ENCODE measurements at regions not wholly inside any gene's neighbourhood (a gene's known extent, or its start where the extent isn't known, plus 50 kb on each side); places are given as distances from the start of the nearest gene placed in this dataset.
"Not testable (repeated sequence)": the region's sequence is repeated elsewhere in the genome, so short reads cannot be mapped to it uniquely, and the experiment has no call there.

DNA sequence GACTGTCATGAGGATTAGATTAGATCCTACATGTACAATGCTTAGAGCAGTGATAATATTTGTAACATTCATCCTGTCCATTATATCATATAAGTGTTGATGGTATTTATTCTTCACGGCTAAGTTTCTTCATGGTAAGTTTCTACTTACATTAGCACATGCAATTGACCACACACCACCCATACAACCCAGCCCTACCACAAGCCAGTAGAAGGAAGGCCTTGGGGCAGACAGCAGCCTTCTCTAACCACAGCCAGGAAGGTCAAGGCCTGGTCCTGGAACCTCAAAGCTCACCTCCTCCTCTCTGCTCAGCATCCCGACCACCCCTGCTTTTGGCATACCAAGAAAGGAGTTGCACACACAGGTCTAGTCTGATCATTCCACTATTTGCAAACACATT, 245.2 kb upstream of the SDK2 start:
- DNase-seq (ENCODE audit: low read depth in 2 of 2), result no peak

DNA sequence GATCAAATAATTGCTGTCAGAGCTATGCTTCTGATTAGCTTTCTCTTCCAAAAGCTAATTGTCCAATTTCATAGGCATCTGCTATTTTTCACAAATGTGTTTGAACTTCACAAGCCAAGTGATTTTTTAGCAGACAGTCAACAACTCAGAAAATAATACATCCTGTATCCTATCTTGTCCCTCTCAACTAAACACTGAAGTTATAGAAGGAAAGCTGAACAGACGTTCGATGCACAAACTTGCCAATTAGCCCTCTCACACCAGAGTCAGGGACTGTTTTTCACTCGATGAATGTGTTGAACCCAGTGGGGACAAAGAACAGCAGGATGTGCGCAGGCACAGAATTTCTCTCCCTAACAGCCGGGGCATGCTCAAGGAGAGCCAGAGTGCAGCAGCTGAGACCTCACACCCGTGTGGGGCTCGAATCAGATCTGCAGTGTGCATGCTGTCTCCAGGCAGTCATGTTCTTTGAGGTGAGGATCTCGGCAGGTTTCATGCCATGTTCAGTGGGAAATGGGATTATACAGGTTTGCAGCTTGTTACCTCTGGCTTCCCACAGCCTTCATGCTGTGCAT, 246.7 kb upstream of the SDK2 start:
- DNase-seq (ENCODE audit: low read depth in 2 of 2), result no peak

DNA sequence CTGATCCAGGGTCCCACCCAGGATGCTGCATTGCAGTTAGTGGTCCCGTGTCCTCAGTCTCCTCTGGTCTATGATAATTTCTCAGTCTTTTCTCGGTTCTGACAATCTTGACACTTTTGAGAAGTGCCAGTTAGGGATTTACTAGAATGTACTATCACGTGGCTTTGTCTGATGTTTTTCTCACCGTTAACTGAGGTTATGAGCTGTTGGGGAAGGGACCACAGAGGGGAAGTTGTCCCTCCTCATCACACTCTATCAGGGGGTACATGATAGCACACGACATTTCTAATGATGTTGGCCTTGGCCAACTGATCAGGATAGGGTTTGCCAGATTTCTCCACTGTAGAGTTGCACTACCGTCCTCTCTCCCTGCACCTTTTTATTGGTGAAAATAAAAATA, 250.9 kb upstream of the SDK2 start:
- no peak for DNase-seq (ENCODE audit: low read depth in 2 of 2)

DNA sequence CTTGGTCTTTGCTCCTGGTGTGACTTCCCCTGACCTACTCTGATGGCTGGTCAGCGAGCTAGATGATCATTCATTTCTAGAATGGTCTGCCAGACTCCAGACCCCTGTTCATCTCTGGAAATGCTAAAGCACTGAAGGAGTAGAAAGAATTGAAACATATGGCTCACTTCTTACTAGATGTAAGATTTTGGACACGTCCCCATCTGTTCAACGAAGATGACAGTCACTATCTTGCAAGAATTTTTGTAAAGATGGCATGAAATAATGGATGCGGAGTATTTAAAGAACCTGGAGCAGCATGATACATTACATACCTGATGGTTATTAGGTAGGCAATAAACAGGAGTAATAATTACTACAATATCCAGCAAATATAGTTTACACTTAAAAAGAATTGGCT, 252.7 kb upstream of the SDK2 start:
- no peak for DNase-seq (ENCODE audit: low read depth in 2 of 2)

DNA sequence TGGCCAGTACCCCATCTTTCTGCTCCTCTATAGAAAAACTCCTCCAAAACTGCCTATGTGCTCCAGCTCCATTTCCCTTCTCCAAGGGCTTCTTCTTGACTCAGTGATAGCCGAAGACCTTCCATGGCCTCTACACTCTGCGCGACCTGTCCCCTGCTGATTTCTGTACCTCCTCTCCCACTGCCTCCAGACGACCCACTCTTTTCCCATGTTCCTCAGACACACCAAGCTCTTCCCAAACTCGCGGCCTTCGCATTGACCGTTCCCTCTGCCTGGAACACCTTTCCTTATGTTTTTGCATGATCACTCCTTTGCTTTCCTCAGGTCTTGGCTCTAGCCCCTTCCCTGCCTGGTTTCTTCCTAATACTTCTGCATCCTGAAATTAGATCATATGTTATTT, 255.6 kb upstream of the SDK2 start:
- no peak for DNase-seq (ENCODE audit: low read depth in 2 of 2)

DNA sequence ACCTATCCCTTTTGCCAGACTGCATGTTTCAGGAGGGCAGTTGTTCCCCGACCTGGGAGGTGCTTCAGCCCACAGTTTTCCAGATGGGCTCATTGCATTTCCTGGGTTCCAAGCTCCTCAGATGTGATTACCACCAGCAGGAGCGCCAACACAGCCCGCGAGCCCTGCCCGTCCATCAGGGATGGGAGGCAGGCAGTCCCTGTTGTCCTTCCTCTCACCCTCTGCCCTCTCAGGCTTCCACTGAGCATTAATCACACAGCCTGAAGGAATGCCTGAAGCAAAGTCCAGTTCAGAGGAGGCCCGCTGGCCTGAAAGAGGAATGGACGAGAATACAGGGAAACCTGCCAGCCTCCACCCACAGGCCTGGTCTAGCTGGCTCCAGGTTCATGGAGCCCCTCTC, 256.3 kb upstream of the SDK2 start:
- no peak for DNase-seq (ENCODE audit: low read depth in 2 of 2)

DNA sequence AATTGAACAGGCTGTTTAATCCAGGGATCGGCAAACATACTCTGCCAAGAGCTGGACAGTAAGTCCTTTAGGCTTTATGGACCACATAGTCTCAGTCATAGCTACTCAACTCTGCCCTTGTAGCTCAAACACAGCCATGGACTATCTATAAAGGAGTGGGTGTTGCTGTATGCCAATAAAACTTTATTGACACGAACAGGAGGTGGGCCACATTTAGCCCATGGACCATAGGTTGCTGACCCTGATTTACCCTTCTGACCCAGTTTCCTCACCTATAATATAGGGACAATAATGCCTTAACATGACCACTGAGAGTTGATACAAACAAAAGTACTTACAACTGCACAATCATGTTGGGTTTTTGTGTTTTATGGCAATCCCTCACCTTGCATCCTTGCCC, 257.0 kb upstream of the SDK2 start:
- DNase-seq (ENCODE audit: low read depth in 2 of 2), result no peak

DNA sequence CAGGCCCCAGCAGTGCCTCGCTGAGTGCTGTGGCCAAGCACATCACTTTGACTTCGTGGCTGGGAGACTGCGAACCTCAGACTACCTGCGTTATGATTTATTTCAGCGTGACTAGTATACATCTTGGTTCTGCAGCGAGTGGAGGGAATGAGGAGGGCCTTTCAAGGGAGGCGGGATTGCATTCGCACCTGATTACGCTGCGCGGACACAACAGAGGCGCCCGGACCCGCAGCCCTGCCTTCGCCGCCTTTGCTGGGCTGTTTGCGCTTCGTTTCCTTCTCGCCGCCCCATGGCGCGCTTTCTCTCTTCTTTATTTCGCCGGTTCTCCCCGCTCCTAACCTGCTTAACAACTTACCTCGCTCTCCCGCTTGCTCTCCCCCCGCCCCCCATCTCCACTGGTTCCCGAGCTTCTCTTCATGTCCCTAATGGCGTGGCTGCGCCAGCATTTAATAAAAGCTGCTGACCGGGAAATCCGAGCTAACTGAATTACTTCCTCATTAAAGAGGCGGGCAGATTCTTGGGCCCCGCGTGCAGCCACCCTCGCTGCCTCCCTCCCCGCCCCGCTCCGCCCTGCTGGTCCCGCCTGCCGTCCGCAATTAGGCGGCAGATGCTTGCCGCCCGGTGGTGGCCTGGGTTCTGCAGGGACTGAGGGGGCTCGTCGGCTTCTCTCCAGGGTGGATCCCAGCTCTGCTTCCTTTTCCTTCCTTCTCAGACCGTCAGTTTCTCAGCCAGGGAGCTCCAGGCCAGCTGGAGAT, 257.6 kb upstream of the SDK2 start:
- peak in 1 of 2 donors; percentile 23 for DNase-seq (ENCODE audit: low read depth in 2 of 2)

DNA sequence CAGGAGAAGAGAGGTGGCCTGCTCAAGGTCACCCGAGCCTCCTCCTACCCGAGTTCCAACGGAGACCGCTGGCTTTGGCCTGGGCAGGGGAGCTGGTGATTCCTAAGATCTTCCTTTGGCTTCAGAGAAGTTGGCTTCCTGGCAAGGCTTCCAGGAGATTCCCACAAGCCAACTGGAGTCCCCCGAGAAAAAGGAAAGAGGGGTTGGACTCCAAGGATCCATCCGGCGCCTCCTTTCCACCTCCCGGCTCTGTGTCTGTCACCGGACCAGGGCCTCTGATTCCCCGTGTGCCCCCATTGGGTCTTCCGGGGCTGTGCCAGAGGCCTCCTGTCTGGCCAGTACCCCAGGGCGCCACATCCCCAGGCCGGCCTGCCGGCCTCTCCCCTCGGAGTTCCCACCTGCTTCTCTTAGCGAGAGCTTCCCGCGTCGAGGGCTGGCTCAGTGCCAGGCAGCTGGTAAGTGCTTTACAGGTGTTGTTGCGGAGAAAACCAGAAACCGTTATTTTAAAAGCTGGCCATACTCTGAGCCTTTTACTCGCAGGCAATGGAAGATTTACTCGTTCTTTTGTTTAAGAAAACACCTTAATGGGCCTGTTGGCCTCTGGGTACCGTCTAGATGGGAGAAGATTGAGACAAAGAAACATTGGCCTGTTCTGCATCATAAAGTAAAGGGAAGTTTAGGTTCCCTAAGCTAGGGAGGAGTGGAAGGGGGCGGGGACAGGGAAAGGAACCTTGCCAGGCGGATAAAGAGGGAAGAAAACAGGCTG, 258.4 kb upstream of the SDK2 start:
- DNase-seq (ENCODE audit: low read depth in 2 of 2), result no peak

DNA sequence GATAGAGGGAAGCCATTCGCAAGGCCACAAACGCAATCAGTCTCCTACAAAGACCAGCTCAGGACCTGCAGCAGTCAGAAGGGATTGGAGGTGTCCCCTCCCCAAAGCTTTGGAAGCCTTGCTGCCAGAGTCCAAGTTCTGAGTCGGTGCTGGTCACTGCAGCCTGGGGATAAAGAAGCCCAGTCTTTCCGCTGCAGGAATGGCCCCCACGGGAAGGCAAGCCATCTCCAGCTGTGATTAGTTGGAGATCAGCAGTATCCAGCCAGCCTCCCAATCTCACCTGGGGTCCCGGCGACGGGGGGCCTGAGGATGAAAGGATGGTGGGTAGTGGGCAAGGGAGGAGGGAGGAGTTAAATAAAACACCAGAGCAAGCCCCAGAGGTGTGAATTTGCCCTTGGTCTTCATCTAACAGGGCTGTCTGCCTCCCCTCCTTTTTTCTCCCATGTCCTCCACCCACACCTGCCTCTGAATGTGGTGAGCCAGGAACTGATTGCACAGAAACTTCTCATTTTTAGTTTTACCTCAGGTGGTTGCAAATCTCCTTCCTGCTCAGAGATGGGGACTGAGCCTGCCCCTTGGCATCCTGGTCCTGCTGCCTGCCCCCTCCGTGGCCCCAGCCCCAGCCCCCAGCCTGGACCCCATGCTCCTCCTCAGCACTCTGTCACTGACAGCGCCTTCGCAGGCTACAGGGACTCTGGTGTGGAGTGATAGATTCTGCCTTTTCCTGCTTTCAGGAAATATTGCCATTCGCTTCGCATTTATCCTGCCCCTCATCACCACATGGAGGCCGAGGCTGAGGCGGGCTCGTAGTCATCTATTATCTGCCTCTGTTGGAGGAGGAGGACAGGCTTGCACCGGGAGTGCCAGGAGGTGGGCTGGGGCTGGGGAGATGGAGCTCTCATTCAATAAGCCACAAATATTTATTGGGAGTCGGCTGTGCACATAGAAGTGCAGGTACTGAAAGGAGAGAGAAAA, 262.9 kb upstream of the SDK2 start:
- no peak for DNase-seq (ENCODE audit: low read depth in 2 of 2)

DNA sequence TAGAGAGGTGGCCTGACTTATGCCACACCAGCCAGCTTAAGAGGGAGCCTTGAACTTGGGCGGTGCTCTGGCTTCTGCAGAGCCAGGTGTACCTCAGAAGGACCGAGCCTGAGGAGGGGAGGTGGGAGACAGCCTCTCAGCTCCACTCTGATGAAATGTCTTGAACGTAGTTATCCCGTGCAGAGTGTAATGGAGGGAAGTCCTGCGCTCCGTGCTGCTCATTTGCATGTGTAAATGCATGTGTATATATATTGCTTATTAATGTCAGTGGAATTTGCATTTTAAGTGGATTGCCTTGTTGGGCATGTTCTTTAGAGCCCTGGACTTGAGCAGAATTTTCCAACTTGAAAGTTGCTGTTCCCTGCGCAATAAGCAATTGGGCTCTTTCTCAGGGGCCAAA, 264.9 kb upstream of the SDK2 start:
- DNase-seq (ENCODE audit: low read depth in 2 of 2), result no peak

DNA sequence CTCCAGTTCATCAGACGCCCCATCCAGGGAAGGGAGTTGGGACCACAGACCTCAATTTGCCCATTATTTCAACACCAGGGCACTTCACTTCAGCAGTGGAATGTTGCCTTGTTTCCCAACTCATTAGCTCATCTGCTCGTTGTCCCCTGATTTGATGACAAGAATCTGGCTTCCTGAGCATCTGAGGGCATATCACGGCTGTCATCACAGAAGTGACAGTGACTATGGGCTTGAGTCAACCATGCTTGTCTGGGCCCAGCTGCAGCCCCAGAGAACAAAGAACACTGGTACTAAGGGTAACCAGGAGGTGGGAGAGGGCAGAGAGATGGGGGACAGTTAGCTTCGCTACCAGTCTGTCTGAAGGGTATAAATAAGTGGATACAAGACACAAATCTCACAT, 266.0 kb upstream of the SDK2 start:
- DNase-seq (ENCODE audit: low read depth in 2 of 2), result no peak

DNA sequence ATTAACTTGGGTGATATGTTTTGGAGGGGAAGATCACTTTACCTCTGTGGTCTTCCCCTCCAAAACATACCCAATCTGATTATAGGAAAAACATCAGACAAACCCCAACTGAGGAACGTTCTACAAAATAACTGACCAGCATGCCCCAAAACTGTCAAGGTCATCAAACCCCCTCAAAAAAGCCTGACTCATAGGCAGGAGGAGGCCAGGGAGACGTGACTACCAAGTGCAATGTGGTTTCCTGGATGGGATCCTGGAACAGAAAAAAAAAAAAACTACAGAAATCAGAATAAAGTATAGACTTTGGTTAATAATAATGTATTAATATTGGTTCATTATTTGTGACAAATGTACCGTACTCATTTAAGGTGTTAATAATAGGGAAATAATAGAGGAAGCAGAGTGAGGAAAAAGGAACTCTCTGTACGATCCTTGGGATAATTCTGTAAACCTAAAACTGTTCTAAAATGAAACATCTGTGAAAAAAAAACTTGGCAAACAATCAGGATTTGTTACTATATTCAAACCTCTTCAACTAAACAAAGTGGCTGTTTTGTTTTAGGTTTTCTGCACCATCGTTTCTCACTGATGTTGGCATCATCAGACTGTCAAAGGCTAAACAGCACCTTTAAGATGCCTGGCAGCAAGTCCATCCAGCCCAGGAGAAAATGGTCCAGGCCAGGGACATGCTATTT, 266.7 kb upstream of the SDK2 start:
- no peak for DNase-seq (ENCODE audit: low read depth in 2 of 2)

DNA sequence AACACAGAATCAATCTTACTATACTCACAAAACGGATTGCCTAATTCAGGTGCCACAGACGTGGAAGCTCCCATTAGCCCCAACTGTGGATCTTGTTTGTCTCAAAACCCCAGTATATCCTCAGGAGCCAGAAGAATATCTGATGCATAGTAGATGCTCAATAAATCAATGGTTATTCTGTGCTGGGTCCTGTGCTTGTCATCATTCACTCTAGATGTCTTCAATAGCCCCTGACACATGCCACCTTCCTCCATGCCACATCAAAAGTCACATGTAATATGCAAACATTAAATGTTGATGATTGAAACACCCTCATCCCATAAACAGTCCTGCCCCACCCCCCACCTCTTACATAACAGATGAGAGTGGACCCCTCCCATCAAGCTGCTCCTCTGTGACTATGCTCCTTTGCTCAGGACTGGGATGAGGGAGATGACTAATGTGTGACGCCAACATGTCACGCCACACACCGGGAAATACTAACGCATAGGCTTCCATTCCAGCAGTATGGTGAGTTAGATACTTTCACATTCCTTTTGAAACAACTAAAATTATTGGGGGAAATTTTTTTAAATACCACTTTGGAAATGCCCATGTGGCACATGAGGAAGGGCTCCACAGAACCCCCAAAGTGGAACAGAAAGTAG, 267.6 kb upstream of the SDK2 start:
- DNase-seq (ENCODE audit: low read depth in 2 of 2), result no peak

DNA sequence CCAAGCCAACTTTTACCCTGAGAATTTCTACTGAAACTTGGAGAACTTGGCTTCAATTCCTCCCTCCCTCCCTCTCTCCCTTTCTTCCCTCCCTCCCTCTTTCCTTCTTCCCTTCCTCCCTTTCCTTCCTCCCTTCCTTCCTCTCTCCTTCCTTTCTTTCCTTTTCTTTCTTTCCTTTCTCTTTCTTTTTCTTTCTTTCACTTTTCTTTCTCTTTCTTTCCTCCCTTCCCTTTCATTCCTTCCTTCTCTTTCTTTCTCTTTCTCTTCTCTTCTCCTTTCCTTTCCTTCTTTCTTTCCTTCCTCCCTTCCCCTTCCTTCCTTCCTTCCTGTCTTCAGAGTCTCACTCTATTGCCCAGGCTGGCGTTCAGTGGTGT, 268.1 kb upstream of the SDK2 start:
- no peak for DNase-seq (ENCODE audit: low read depth in 2 of 2)

DNA sequence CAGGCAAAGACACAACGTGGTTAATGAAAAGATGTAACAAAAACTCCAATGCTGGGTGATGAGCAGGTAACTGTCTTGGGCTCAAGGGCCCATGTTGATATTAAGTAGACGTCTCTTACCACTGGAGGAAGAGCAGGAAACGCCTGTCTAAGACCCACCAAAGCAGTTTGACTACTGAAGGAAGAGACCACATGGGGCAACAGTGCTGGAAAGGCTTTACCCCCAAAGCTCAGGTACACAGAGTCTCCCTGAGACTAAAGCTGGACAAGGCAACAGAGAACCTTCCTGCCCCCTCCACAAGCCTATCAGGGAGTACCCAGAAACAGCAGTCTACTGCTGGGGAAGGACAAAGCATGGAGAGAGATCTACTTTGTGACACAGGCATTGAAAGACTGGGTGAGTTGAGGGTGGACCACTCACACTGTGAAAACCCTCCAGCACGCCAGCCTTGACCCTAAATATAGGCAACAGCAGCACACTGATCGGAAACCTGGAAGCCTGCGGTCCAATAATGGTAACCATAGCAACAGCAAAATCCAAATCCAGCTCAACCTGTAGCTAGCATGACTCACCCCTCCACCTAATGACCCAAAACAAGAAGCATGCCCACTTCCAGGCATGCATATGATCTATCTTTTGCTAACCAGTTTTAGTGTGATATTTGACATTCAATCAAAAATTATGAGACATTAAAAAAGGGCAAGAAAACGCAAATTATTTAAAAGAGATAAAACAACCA, 270.5 kb upstream of the SDK2 start:
- no peak for DNase-seq (ENCODE audit: low read depth in 2 of 2)

DNA sequence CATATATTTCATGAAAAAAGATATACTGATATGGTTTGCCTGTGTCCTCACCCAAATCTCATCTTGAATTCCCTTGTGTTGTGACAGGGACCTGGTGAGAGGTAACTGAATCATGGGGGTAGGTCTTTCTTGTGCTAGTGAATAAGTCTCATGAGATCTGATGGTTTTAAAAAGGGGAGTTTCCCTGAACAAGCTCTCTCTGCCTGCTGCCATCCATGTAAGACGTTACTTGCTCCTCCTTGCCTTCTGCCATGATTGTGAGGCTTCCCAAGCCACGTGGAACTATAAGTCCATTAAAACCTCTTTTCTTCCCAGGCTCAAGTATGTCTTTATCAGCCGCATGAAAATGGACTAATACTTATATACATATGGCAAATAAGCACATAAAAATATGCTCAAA, 274.8 kb upstream of the SDK2 start:
- not testable (repeated sequence) for DNase-seq (ENCODE audit: low read depth in 2 of 2)

DNA sequence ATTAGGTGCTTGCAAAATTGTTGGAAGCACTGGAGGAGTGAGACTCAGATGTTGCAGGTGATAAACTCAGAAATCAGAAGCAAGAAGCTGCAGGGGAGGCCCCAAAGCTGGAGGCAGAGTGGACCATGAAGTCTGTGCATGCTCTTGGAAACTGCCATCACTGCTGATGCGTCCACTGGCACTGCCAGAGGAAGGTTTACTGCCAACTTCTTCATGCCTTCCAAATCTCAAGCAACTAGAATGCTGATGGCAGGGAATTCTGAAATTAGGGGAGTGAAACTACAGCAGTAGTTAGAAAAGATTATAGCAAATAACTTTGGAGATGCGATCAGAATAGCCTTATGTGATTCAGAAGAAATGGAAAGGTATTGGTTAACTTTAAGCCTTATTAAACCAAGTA, 277.1 kb upstream of the SDK2 start:
- no peak for DNase-seq (ENCODE audit: low read depth in 2 of 2)

DNA sequence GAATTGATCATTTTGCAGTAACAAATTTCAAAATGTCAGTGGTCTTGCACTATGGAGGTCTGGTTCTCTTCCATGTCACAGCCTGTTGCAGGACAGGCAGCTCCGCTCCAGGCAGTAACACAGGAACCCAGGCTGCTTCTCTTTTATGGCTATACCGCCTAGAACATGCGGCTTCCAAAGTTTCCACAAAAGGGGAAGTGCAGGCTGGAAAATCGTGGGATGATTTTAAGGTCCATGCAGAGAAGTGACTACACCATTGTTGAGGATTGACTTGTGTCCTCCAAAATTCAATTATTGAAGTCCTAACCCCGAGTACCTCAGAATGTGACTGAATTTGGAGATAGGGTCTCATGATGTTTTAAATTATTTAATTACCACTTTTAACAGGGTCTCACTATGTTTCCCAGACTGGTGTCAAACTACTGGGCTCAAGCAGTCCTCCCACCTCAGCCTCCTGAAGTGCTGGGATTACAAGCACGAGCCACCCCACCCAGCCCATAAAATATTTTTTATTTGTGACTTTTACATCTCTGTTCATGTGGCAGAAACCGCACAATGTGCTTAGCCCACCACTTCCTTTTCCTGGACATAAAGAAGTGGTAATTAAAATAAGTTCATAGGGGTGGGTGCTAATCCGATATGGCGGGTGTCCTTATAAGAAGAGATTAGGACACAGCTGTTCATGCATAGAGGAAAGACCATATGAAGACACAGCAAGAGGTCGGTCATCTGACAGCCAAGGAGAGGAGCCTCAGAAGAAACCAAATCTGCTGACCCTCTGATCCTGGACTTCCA, 279.2 kb upstream of the RPL38 start:
- DNase-seq (ENCODE audit: low read depth in 2 of 2), result no peak

DNA sequence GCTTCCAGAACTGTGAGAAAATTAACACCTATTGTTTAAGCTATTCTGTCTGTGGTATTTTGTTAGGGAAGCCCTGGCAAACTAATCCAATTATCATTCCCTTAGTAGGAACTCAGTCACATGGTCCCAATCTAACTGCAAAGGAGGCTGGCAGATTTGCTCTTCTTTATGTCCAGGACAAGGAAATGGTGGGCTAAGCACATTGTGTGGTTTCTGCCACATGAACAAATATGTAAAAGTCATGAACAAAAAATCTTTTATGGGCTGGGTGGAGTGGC, 278.6 kb upstream of the RPL38 start:
- DNase-seq (ENCODE audit: low read depth in 2 of 2), result no peak

Data from stimulated activated CD4-positive, alpha-beta T cell treated with anti-CD3 and anti-CD28 coated beads, Interleukin-1b, Interleukin-23, amount 100 ng/mL, for 4 hours (primary cell).